ENCODE measurements at regions not wholly inside any gene's neighbourhood (a gene's known extent, or its start where the extent isn't known, plus 50 kb on each side); places are given as distances from the start of the nearest gene placed in this dataset.
"Not testable (repeated sequence)": the region's sequence is repeated elsewhere in the genome, so short reads cannot be mapped to it uniquely, and the experiment has no call there.

GRCh38 chr9:41838562-41838851, 290.7 kb downstream of the CNTNAP3B start:
- TF ChIP-seq POLR2AphosphoS5 (IDR thresholded peaks at IDR 0.05; ENCODE audit: borderline replicate concordance, low read depth, low read length); FOXP2 (optimal IDR thresholded peaks at IDR 0.05; ENCODE audit: control extremely low read depth, extremely low read length, insufficient read depth): not testable (repeated sequence)

All from SK-N-MC (cell line).